ENCODE measurements at regions not wholly inside any gene's neighbourhood (a gene's known extent, or its start where the extent isn't known, plus 50 kb on each side); places are given as distances from the start of the nearest gene placed in this dataset.

DNA sequence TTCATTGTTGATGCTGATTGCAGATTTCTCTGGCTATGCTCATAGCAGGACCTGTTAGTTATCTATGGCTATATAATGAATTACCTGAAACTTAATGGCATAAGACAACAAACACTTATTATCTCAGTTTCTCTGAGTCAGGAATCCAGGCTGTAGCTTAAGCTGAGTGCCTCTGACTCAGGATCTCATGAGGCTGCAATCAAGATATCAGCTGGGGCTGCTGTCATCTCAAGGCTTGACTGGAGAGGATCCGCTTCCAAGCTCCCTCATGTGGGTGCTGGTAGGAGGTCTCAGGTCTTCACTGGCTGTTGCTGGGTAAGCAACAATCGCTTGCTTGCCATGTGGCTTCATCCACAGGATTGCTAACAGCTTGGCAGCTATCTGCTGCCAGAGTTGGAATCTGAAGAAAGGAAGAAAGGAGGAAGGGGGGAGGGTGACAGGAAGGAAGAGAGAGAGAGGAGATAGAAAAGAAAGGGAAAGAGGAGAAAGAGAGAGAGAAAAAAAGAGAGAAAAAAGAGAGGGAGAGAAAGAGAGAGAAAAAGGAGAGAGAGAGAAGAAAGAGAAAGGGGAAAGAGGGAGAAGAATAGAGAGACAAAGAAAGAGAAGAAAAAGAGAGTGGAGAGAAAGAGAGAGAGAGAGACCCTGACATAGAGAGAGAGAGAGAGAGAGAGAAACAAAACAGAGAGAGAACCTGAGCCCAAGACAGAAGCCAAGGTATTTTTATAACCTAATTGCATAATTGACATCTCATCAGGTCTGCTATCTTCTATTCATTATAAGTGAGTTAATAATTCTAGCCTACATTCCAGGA, 579.0 kb upstream of the BTBD3 start:
- peaks cover 1% of the 10 kb centered on the region for H3K9me3 ChIP-seq (ENCODE audit: control insufficient read depth, insufficient read depth, low read length)
- DNase-seq (ENCODE audit: low read depth in 4 of 6, low spot score in 6 of 6), result no peak
- no peak overlapping the region for H3K27ac ChIP-seq (ENCODE audit: low read depth, low read length)
- H3K4me3 ChIP-seq (ENCODE audit: low read depth, low read length), result no peak overlapping the region
- WGBS (ENCODE audit: insufficient coverage), result 87% methylated on average over 2 of the region's 2 CpGs
- H3K36me3 ChIP-seq (ENCODE audit: control insufficient read depth, insufficient read depth, low read length), result no peaks in the 10 kb centered on the region
- H3K4me1 ChIP-seq (ENCODE audit: control insufficient read depth, insufficient read depth, low read length), result no peaks in the 10 kb centered on the region
- no peaks in the 10 kb centered on the region for H3K27me3 ChIP-seq (ENCODE audit: control insufficient read depth, insufficient read depth, low read length)

- Histone ChIP-seq H3K27ac (ENCODE audit: low read depth, low read length) (no peak overlapping the region), H3K27me3 (ENCODE audit: control insufficient read depth, insufficient read depth, low read length) (no peaks in the 10 kb centered on the region), H3K36me3 (ENCODE audit: control insufficient read depth, insufficient read depth, low read length) (no peaks in the 10 kb centered on the region), H3K9me3 (ENCODE audit: control insufficient read depth, insufficient read depth, low read length) (no peaks in the 10 kb centered on the region), H3K4me3 (ENCODE audit: low read depth, low read length) (no peak overlapping the region), H3K4me1 (ENCODE audit: control insufficient read depth, insufficient read depth, low read length) (no peaks in the 10 kb centered on the region)
- DNase-seq (ENCODE audit: low read depth in 4 of 6, low spot score in 6 of 6), result no peak
Observed at GRCh38 chr20:11344939-11345338, 572.8 kb upstream of the BTBD3 start.

GRCh38 chr20:11347738-11348137, 570.0 kb upstream of the BTBD3 start:
- no peaks in the 10 kb centered on the region for H3K27me3 ChIP-seq (ENCODE audit: control insufficient read depth, insufficient read depth, low read length)
- peak in 1 of 6 donors; percentile 73 for DNase-seq (ENCODE audit: low read depth in 4 of 6, low spot score in 6 of 6)
- no peaks in the 10 kb centered on the region for H3K4me1 ChIP-seq (ENCODE audit: control insufficient read depth, insufficient read depth, low read length)
- no peak overlapping the region for H3K4me3 ChIP-seq (ENCODE audit: low read depth, low read length)
- no peaks in the 10 kb centered on the region for H3K9me3 ChIP-seq (ENCODE audit: control insufficient read depth, insufficient read depth, low read length)
- WGBS (ENCODE audit: insufficient coverage), result 20% methylated on average over 1 of the region's 4 CpGs
- no peaks in the 10 kb centered on the region for H3K36me3 ChIP-seq (ENCODE audit: control insufficient read depth, insufficient read depth, low read length)
- no peak overlapping the region for H3K27ac ChIP-seq (ENCODE audit: low read depth, low read length)

GRCh38 chr20:11350126-11351005, 567.3 kb upstream of the BTBD3 start:
- Histone ChIP-seq H3K9me3 (ENCODE audit: control insufficient read depth, insufficient read depth, low read length) (no peaks in the 10 kb centered on the region), H3K36me3 (ENCODE audit: control insufficient read depth, insufficient read depth, low read length) (no peaks in the 10 kb centered on the region), H3K27me3 (ENCODE audit: control insufficient read depth, insufficient read depth, low read length) (no peaks in the 10 kb centered on the region), H3K27ac (ENCODE audit: low read depth, low read length) (peak overlapping the region; percentile 69), H3K4me1 (ENCODE audit: control insufficient read depth, insufficient read depth, low read length) (peaks cover 3% of the 10 kb centered on the region), H3K4me3 (ENCODE audit: low read depth, low read length) (no peak overlapping the region)
- DNase-seq (ENCODE audit: low read depth in 4 of 6, low spot score in 6 of 6), result peak in 2 of 6 donors; percentile 26 to 47
- 90% methylated on average over 4 of the region's 7 CpGs for WGBS (ENCODE audit: insufficient coverage)

DNA sequence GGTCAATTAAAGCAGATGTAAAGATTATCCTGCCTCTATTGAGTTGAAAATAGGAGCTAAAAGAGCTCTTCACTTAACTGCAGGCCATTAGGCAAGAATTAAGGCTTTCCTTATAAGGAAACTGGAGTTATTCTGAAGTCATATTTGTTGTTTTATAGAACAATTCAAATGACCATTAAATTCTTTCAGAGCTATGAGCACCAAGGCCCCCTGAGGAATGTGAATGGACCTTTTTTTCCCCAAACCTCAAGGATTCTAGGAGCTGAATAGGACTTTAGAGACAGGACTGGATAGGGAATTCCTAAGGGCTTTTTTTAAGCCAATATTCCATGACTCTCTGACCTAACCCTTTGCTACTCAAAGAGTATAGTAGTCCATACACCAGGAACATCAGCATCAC, 565.7 kb upstream of the BTBD3 start:
- no peaks in the 10 kb centered on the region for H3K9me3 ChIP-seq (ENCODE audit: control insufficient read depth, insufficient read depth, low read length)
- H3K36me3 ChIP-seq (ENCODE audit: control insufficient read depth, insufficient read depth, low read length), result no peaks in the 10 kb centered on the region
- DNase-seq (ENCODE audit: low read depth in 4 of 6, low spot score in 6 of 6), result peak in 1 of 6 donors; percentile 38

DNA sequence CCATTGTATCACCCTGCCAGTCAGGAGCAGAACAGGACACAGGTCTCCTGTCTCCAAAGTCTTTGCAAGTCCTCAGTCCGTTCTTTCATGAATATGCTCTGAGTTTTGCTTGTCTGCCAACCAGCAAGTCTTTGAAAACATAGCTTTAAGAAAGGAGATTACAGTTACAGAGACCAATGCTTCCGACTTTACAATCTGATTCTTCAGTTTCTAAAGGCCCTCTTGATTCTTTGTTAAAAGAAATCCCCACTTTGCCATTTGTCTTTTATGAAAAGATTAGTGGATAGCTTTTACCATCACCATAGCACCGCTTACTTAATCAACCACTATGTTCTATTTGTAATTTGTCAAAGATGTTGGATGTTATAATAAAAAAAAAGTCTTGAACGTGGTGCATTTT, 562.8 kb upstream of the BTBD3 start:
- H3K36me3 ChIP-seq (ENCODE audit: control insufficient read depth, insufficient read depth, low read length), result no peaks in the 10 kb centered on the region
- H3K4me1 ChIP-seq (ENCODE audit: control insufficient read depth, insufficient read depth, low read length), result peaks cover 3% of the 10 kb centered on the region
- peak in 1 of 6 donors; percentile 44 for DNase-seq (ENCODE audit: low read depth in 4 of 6, low spot score in 6 of 6)
- H3K4me3 ChIP-seq (ENCODE audit: low read depth, low read length), result no peak overlapping the region
- no peaks in the 10 kb centered on the region for H3K9me3 ChIP-seq (ENCODE audit: control insufficient read depth, insufficient read depth, low read length)
- no peak overlapping the region for H3K27ac ChIP-seq (ENCODE audit: low read depth, low read length)
- WGBS (ENCODE audit: insufficient coverage), result no CpG with 5 or more reads among the region's 4 CpGs
- H3K27me3 ChIP-seq (ENCODE audit: control insufficient read depth, insufficient read depth, low read length), result no peaks in the 10 kb centered on the region

More for the DNA sequence above, 565.7 kb upstream of the BTBD3 start:
- Histone ChIP-seq H3K27ac (ENCODE audit: low read depth, low read length) (peak overlapping the region; percentile 69), H3K27me3 (ENCODE audit: control insufficient read depth, insufficient read depth, low read length) (no peaks in the 10 kb centered on the region), H3K4me3 (ENCODE audit: low read depth, low read length) (no peak overlapping the region), H3K4me1 (ENCODE audit: control insufficient read depth, insufficient read depth, low read length) (peaks cover 3% of the 10 kb centered on the region)

GRCh38 chr20:11355345-11355744, 562.3 kb upstream of the BTBD3 start:
- H3K4me1 ChIP-seq (ENCODE audit: control insufficient read depth, insufficient read depth, low read length), result peaks cover 3% of the 10 kb centered on the region
- no peak overlapping the region for H3K4me3 ChIP-seq (ENCODE audit: low read depth, low read length)
- 13% methylated on average over 1 of the region's 3 CpGs for WGBS (ENCODE audit: insufficient coverage)
- no peaks in the 10 kb centered on the region for H3K36me3 ChIP-seq (ENCODE audit: control insufficient read depth, insufficient read depth, low read length)
- H3K27me3 ChIP-seq (ENCODE audit: control insufficient read depth, insufficient read depth, low read length), result no peaks in the 10 kb centered on the region
- H3K27ac ChIP-seq (ENCODE audit: low read depth, low read length), result no peak overlapping the region
- no peaks in the 10 kb centered on the region for H3K9me3 ChIP-seq (ENCODE audit: control insufficient read depth, insufficient read depth, low read length)
- DNase-seq (ENCODE audit: low read depth in 4 of 6, low spot score in 6 of 6), result no peak

DNA sequence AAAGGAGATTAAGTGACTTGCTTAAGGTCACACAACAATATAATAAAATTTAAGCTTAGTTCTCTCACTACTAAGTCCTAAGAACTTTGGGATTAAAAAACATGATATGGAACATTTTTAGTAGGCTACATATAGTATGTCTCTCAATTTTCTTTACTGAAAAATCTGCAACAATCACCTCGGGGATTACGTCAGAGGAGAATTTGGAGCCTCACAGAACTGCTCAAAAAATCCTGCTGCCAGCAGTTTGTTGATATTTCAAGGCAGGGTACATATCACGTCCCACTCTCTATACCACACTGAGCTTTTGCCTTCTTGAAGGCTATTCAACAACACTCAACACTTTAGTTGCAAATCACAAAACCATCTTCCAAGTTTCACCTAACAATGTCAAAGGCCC, 561.6 kb upstream of the BTBD3 start:
- DNase-seq (ENCODE audit: low read depth in 4 of 6, low spot score in 6 of 6), result no peak
- no peaks in the 10 kb centered on the region for H3K27me3 ChIP-seq (ENCODE audit: control insufficient read depth, insufficient read depth, low read length)
- H3K9me3 ChIP-seq (ENCODE audit: control insufficient read depth, insufficient read depth, low read length), result no peaks in the 10 kb centered on the region
- WGBS (ENCODE audit: insufficient coverage), result 92% methylated on average over 3 of the region's 3 CpGs
- H3K27ac ChIP-seq (ENCODE audit: low read depth, low read length), result no peak overlapping the region
- H3K4me3 ChIP-seq (ENCODE audit: low read depth, low read length), result no peak overlapping the region
- H3K4me1 ChIP-seq (ENCODE audit: control insufficient read depth, insufficient read depth, low read length), result peaks cover 3% of the 10 kb centered on the region
- H3K36me3 ChIP-seq (ENCODE audit: control insufficient read depth, insufficient read depth, low read length), result no peaks in the 10 kb centered on the region

DNA sequence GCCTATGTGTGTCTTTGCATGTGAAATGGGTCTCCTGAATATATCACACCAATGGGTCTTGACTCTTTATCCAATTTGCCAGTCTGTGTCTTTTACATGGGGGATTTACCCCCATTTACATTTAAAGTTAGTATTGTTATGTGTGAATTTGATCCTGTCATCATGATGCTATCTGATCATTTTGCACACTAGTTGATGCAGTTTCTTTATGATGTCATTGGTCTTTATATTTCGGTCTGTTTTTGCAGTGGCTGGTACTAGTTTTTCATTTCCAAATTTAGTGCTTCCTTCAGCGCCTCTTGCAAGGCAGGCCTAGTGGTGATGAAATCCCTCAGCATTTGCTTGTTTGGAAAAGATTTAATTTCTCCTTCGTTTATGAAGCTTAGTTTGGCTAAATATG, 555.2 kb upstream of the BTBD3 start:
- no peaks in the 10 kb centered on the region for H3K27me3 ChIP-seq (ENCODE audit: control insufficient read depth, insufficient read depth, low read length)
- no peak overlapping the region for H3K4me3 ChIP-seq (ENCODE audit: low read depth, low read length)
- no peak for DNase-seq (ENCODE audit: low read depth in 4 of 6, low spot score in 6 of 6)
- no peaks in the 10 kb centered on the region for H3K36me3 ChIP-seq (ENCODE audit: control insufficient read depth, insufficient read depth, low read length)
- 33% methylated on average over 1 of the region's 3 CpGs for WGBS (ENCODE audit: insufficient coverage)
- no peaks in the 10 kb centered on the region for H3K4me1 ChIP-seq (ENCODE audit: control insufficient read depth, insufficient read depth, low read length)
- no peak overlapping the region for H3K27ac ChIP-seq (ENCODE audit: low read depth, low read length)
- H3K9me3 ChIP-seq (ENCODE audit: control insufficient read depth, insufficient read depth, low read length), result no peaks in the 10 kb centered on the region

GRCh38 chr20:11364736-11365135, 553.0 kb upstream of the BTBD3 start:
- Histone ChIP-seq H3K36me3 (ENCODE audit: control insufficient read depth, insufficient read depth, low read length) (no peaks in the 10 kb centered on the region), H3K27ac (ENCODE audit: low read depth, low read length) (no peak overlapping the region), H3K4me1 (ENCODE audit: control insufficient read depth, insufficient read depth, low read length) (no peaks in the 10 kb centered on the region), H3K9me3 (ENCODE audit: control insufficient read depth, insufficient read depth, low read length) (no peaks in the 10 kb centered on the region), H3K27me3 (ENCODE audit: control insufficient read depth, insufficient read depth, low read length) (no peaks in the 10 kb centered on the region), H3K4me3 (ENCODE audit: low read depth, low read length) (no peak overlapping the region)
- WGBS (ENCODE audit: insufficient coverage), result 60% methylated on average over 1 of the region's 5 CpGs
- no peak for DNase-seq (ENCODE audit: low read depth in 4 of 6, low spot score in 6 of 6)

Data from spinal cord (tissue), 9 donors.